K562 (cell line): ENCODE measurements at regions not wholly inside any gene's neighbourhood (a gene's known extent, or its start where the extent isn't known, plus 50 kb on each side); places are given as distances from the start of the nearest gene placed in this dataset.

Source experiments
- ATAC-seq: fragments of 200-7000 bp; cut with Tn5 transposase; 3 replicates; pipeline ENCODE4 v1.9.1; 2020; ENCODE audit warnings: moderate library complexity
- BruUV-seq: library from RNA; stranded (reverse); fragments of 400-500 nt; replicated peaks from 2 replicates; lab custom pipeline; 2021; lab: Mats Ljungman, UMichigan
- CTCF ChIA-PET: fragments of 300-600 bp; formaldehyde crosslinking; extraction: SDS; loops from one replicate; lab custom pipeline; 2021; ENCODE audit warnings: low intra/inter-chr PET ratio; lab: Yijun Ruan, JAX
- POLR2A ChIA-PET: fragments of 300-600, 350-650 bp; sonication (Branson Sonifier 250); formaldehyde crosslinking; extraction: SDS; loops from one replicate; lab custom pipeline; 2021; ENCODE audit warnings: antibody characterized with exemption, inconsistent platforms; lab: Yijun Ruan, JAX
- DNase-seq, 4 experiments: peaks; one replicate each; pipeline versions ENCODE4 v3.0.0 to v3.0.0-alpha.2; 2011 to 2018; ENCODE audit warnings: low spot score in 3 of 4, mixed read lengths in 3 of 4; ENCODE audit errors: extremely low read depth in 1 of 4
- FAIRE-seq: peaks from 2 replicates; lab custom pipeline; 2011; peaks lifted over from hg19 to GRCh38; lab: Jason Lieb, UNC
- H2AFZ ChIP-seq: 2 replicates; pipeline ENCODE4 v1.6.0; 2011; ENCODE audit warnings: low read depth, low read length, control low read depth, inconsistent platforms
- H3K27ac ChIP-seq: fragments of 200-600 bp; 3 replicates; pipeline ENCODE4 v1.8.0; 2011; ENCODE audit warnings: low read depth, mild to moderate bottlenecking, control low read depth, inconsistent platforms, low read length, moderate library complexity, mixed read lengths; ENCODE audit errors: extremely low read depth
- H3K27me3 ChIP-seq, 2 experiments: fragments of 300-600 bp in 1 of 2; 2 replicates in 1 of 2; 3 replicates in 1 of 2; pipeline versions ENCODE4 v1.6.0 to v1.8.0; 2011; ENCODE audit warnings: inconsistent platforms in 2 of 2, low read length in 2 of 2, mild to moderate bottlenecking in 1 of 2, mixed read lengths in 1 of 2, moderate library complexity in 1 of 2; ENCODE audit not compliant: control insufficient read depth in 2 of 2, insufficient read depth in 2 of 2
- H3K36me3 ChIP-seq: fragments of 300-600 bp; 3 replicates; pipeline ENCODE4 v1.8.0; 2011; ENCODE audit warnings: mild to moderate bottlenecking, low read length, inconsistent platforms; ENCODE audit not compliant: control insufficient read depth, insufficient read depth
- H3K4me1 ChIP-seq, 2 experiments: fragments of 200-600 bp in 1 of 2; replicated peaks in 1 of 2; 2 replicates in 1 of 2; 3 replicates in 1 of 2; pipeline versions ENCODE4 v1.5.1 to v1.8.0; 2011; ENCODE audit warnings: inconsistent platforms in 2 of 2, low read length in 2 of 2, mild to moderate bottlenecking in 1 of 2, mixed read lengths in 1 of 2, moderate library complexity in 1 of 2; ENCODE audit not compliant: control insufficient read depth in 2 of 2, insufficient read depth in 2 of 2
- H3K4me2 ChIP-seq: 2 replicates; pipeline ENCODE4 v1.6.1; 2011; ENCODE audit warnings: low read length, control low read depth, inconsistent platforms, mixed read lengths; ENCODE audit not compliant: insufficient read depth
- H3K4me3 ChIP-seq: fragments of 200-600 bp; sonication (generic), shearing (Covaris generic); 2 replicates; pipeline ENCODE4 v1.5.1; 2016; ENCODE audit warnings: control low read depth, inconsistent platforms
- H3K79me2 ChIP-seq: fragments of 200-600 bp; 3 replicates; pipeline ENCODE4 v1.8.0; 2011; ENCODE audit warnings: low read length, inconsistent platforms; ENCODE audit not compliant: control insufficient read depth, insufficient read depth
- H3K9ac ChIP-seq, 2 experiments: 2 replicates each; pipeline versions ENCODE4 v1.6.0 to v1.6.1; 2011; ENCODE audit warnings: low read depth in 2 of 2, low read length in 2 of 2, control low read depth in 1 of 2, inconsistent platforms in 1 of 2, mild to moderate bottlenecking in 1 of 2, mixed read lengths in 1 of 2; ENCODE audit not compliant: insufficient read depth in 1 of 2
- H3K9me1 ChIP-seq: one replicate; pipeline ENCODE4 v1.6.0; 2011; ENCODE audit warnings: inconsistent platforms, mild to moderate bottlenecking, low read length, moderate library complexity; ENCODE audit not compliant: control insufficient read depth, insufficient read depth
- H3K9me3 ChIP-seq: replicated peaks from 2 replicates; pipeline ENCODE4 v1.5.1; 2011; ENCODE audit warnings: low read depth, low read length, inconsistent platforms; ENCODE audit not compliant: control insufficient read depth, insufficient read depth
- H4K20me1 ChIP-seq: replicated peaks from 2 replicates; pipeline ENCODE4 v1.6.1; 2011; ENCODE audit warnings: low read length, inconsistent platforms, mixed read lengths; ENCODE audit not compliant: control insufficient read depth, insufficient read depth
- KDM4B ChIP-seq, 2 experiments: fragments of 450-650 bp in 1 of 2; sonication (generic) in 1 of 2; IDR thresholded peaks; 2 replicates each; pipeline ENCODE4 v1.6.1; 2016 to 2017; ENCODE audit warnings: borderline replicate concordance in 2 of 2, antibody characterized with exemption in 1 of 2, low read depth in 1 of 2, mild to moderate bottlenecking in 1 of 2
- MCM5 ChIP-seq: fragments of 450-650 bp; IDR thresholded peaks from 2 replicates; pipeline ENCODE4 v1.6.1; 2016; ENCODE audit warnings: low read depth
- POLR2G ChIP-seq: fragments of 200-400 bp; formaldehyde crosslinking; IDR thresholded peaks from 2 replicates; pipeline ENCODE4 v1.6.1; 2017; ENCODE audit warnings: low read depth, mild to moderate bottlenecking, antibody characterized with exemption, low read length, moderate library complexity
- SLC30A9 ChIP-seq: fragments of 250-450 bp; sonication (Bioruptor Pico); IDR thresholded peaks from 2 replicates; pipeline ENCODE4 v1.8.0; 2022; ENCODE audit warnings: mild to moderate bottlenecking, moderate library complexity
- SRSF7 ChIP-seq: fragments of 200-400 bp; formaldehyde crosslinking; optimal IDR thresholded peaks from 2 replicates; pipeline ENCODE3; 2017; ENCODE audit warnings: mild to moderate bottlenecking, low read depth, low read length
- ZNF586 ChIP-seq: fragments of 450-650 bp; formaldehyde crosslinking; conservative IDR thresholded peaks from 2 replicates; pipeline ENCODE4 v1.4.0; 2020; ENCODE audit warnings: mild to moderate bottlenecking, moderate library complexity
- WGBS: fragments of 100-300 bp; shearing (Covaris generic); methylation state at CpG from one replicate; pipeline ENCODE4 v1.1.6; 2016; ENCODE audit warnings: low coverage, mixed read lengths; ENCODE audit not compliant: insufficient coverage; ENCODE audit errors: missing lambda C conversion rate; 5-methylcytosine and 5-hydroxymethylcytosine counted together
- in situ Hi-C: fragments of 300-500 bp; cut with MboI; formaldehyde crosslinking; loops from 4 replicates; pipeline ENCODE4 v1.15.0; 2018; ENCODE audit warnings: inconsistent platforms, mixed read lengths
- intact Hi-C: fragments of 100-400 bp; cut with micrococcal nuclease; formaldehyde crosslinking; loops from 2 replicates; pipeline ENCODE4 v1.14.2; 2022
- TF ChIP-seq, protein P1 (sequence below), 3 experiments: fragments of 200-800 bp in 1 of 3; sonication (Bioruptor generic) in 1 of 3; sonication (generic) in 1 of 3; formaldehyde crosslinking in 1 of 3; IDR thresholded peaks; 2 replicates each; pipeline versions ENCODE4 v1.6.1 to v1.8.0; 2016 to 2022; ENCODE audit warnings: mild to moderate bottlenecking in 2 of 3, missing compliant biosample characterization in 2 of 3, missing genetic modification characterization in 2 of 3, missing genetic modification reagents in 1 of 3

DNA sequence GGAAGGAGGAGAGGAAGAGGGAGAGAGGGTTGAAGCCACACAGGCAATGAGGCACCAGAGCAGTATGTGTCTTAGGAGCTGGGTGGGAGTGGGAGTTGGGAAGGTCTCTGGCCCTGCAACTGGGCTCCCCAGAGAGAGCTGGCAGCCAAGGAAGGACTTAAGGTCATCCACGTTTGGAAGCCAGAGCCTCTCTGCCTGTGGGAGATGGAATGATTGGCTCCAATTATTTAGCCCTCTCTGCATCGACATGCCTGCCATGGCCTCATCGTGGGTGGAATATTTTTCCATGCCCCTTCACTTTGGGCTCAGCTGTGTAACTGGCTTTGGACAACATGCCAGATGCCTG, 478.5 kb downstream of the RPS24 start:
- H3K4me1 ChIP-seq: no peaks in the 10 kb centered on the region
- H3K9me3 ChIP-seq: no peaks in the 10 kb centered on the region
- ATAC-seq (no peak), FAIRE-seq (no peak), DNase-seq (no peak)
- H3K9me1 ChIP-seq: no peaks in the 10 kb centered on the region
- 0% methylated on average over 3 of the region's 3 CpGs for WGBS
- H2AFZ ChIP-seq: no peak overlapping the region
- H3K79me2 ChIP-seq: no peaks in the 10 kb centered on the region
- H3K36me3 ChIP-seq: no peaks in the 10 kb centered on the region
- POLR2A ChIA-PET: interaction anchor here (0.5 kb wide), 1 partner anchor 716 kb away, joined by 3 read pairs; no protein-coding TSS in a partner anchor
- peaks cover 0 to 14% of the 10 kb centered on the region in 2 experiments; a peak in 2 of 5 replicates for H3K27me3 ChIP-seq
- no peak overlapping the region for H3K4me3 ChIP-seq
- no peak overlapping the region for H3K9ac ChIP-seq
- H3K4me2 ChIP-seq: no peak overlapping the region
- CTCF ChIA-PET: no interaction called here
- BruUV-seq: no TSS peak
- H4K20me1 ChIP-seq: peaks cover 4% of the 10 kb centered on the region; the same call in 1 of the 2 replicates
- TF ChIP-seq ZNF586 (CRISPR knock-in tag) (no peak), POLR2G (no peak), SRSF7 (no peak), SLC30A9 (CRISPR knock-in tag) (no peak), MCM5 (no peak), KDM4B (IDR thresholded peaks at IDR 0.05; ENCODE audit: borderline replicate concordance in 2 of 2, low read depth in 1 of 2) (no peak)
- TF ChIP-seq, protein P1, sequence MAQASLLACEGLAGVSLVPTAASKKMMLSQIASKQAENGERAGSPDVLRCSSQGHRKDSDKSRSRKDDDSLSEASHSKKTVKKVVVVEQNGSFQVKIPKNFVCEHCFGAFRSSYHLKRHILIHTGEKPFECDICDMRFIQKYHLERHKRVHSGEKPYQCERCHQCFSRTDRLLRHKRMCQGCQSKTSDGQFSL (CRISPR knock-in tag; IDR thresholded peaks at IDR 0.05): no peak
- TF ChIP-seq, protein P1 (tag; IDR thresholded peaks at IDR 0.05): no peak
- intact Hi-C loops: no loop called here
- H3K27ac ChIP-seq: no peak overlapping the region
- in situ Hi-C loops: no loop called here
